Calu3 (cell line): ENCODE measurements at regions not wholly inside any gene's neighbourhood (a gene's known extent, or its start where the extent isn't known, plus 50 kb on each side); places are given as distances from the start of the nearest gene placed in this dataset.
A peak's percentile ranks its signal among the peaks of the same experiment; 100 is the strongest.
"Not testable (repeated sequence)": the region's sequence is repeated elsewhere in the genome, so short reads cannot be mapped to it uniquely, and the experiment has no call there.

Experiments used
- BruUV-seq: library from RNA; stranded (reverse); fragments of 400-500 nt; replicated peaks from 2 replicates; lab custom pipeline; 2021; lab: Mats Ljungman, UMichigan
- CTCF ChIA-PET: fragments of 300-600 bp; sonication (Branson Sonifier 250); formaldehyde crosslinking; loops from one replicate; lab custom pipeline; 2022; ENCODE audit warnings: antibody characterized with exemption; lab: Charles Lee
- DNase-seq: peaks from one replicate; pipeline ENCODE4 v3.0.0; 2022
- H3K27ac Mint-ChIP-seq: one replicate; pipeline ENCODE4 v1.8.0; 2022; ENCODE audit warnings: mixed read lengths; ENCODE audit not compliant: unreplicated experiment
- H3K27me3 Mint-ChIP-seq: one replicate; pipeline ENCODE4 v1.8.0; 2022; ENCODE audit warnings: mixed read lengths; ENCODE audit not compliant: unreplicated experiment
- H3K36me3 Mint-ChIP-seq: one replicate; pipeline ENCODE4 v1.8.0; 2022; ENCODE audit warnings: mild to moderate bottlenecking, moderate library complexity, mixed read lengths; ENCODE audit not compliant: insufficient read depth, unreplicated experiment
- H3K4me1 Mint-ChIP-seq: one replicate; pipeline ENCODE4 v1.8.0; 2022; ENCODE audit warnings: mild to moderate bottlenecking, low read depth, mixed read lengths; ENCODE audit not compliant: unreplicated experiment
- H3K4me3 Mint-ChIP-seq: one replicate; pipeline ENCODE4 v1.8.0; 2022; ENCODE audit warnings: mild to moderate bottlenecking, low read depth, moderate library complexity, mixed read lengths; ENCODE audit not compliant: unreplicated experiment
- H3K9me3 Mint-ChIP-seq: one replicate; pipeline ENCODE4 v1.8.0; 2022; ENCODE audit warnings: low read depth, mixed read lengths; ENCODE audit not compliant: unreplicated experiment
- CTCF ChIP-seq: fragments of 200-600 bp; IDR thresholded peaks from one replicate; pipeline ENCODE4 v1.8.0; 2022; ENCODE audit warnings: antibody characterized with exemption; ENCODE audit not compliant: unreplicated experiment
- intact Hi-C: fragments of 100-400 bp; cut with micrococcal nuclease; formaldehyde crosslinking; loops from one replicate; pipeline ENCODE4 v1.10.0; 2022; ENCODE audit not compliant: unreplicated experiment

GRCh38 chr16:27640277-27640600, 90.3 kb downstream of the KATNIP start:
- intact Hi-C loops, result no loop called here
- CTCF ChIA-PET, result interaction anchor here (0.7 to 2.0 kb wide), 5 partner anchors 10 to 431 kb away, joined by 3 to 10 read pairs (median 7); no protein-coding TSS in a partner anchor
- Mint-ChIP-seq H3K4me1 (no peaks in the 10 kb centered on the region), H3K27me3 (no peaks in the 10 kb centered on the region), H3K36me3 (peaks cover 3% of the 10 kb centered on the region), H3K4me3 (no peak overlapping the region), H3K27ac (no peak overlapping the region), H3K9me3 (no peaks in the 10 kb centered on the region)
- no TSS peak for BruUV-seq
- TF ChIP-seq CTCF, result no peak
- no peak for DNase-seq

GRCh38 chr16:27641260-27641659, 91.3 kb downstream of the KATNIP start:
- intact Hi-C loops, result no loop called here
- no peak overlapping the region for H3K4me3 Mint-ChIP-seq
- TF ChIP-seq CTCF, result no peak
- no peaks in the 10 kb centered on the region for H3K27me3 Mint-ChIP-seq
- no peaks in the 10 kb centered on the region for H3K9me3 Mint-ChIP-seq
- H3K27ac Mint-ChIP-seq, result no peak overlapping the region
- CTCF ChIA-PET, result interaction anchor here (0.7 kb wide), 2 partner anchors 8 to 58 kb away, joined by 3 to 4 read pairs; no protein-coding TSS in a partner anchor
- no TSS peak for BruUV-seq
- no peak for DNase-seq
- no peaks in the 10 kb centered on the region for H3K4me1 Mint-ChIP-seq
- H3K36me3 Mint-ChIP-seq, result peaks cover 3% of the 10 kb centered on the region

GRCh38 chr16:27641734-27642415, 91.9 kb downstream of the KATNIP start:
- H3K4me1 Mint-ChIP-seq, H3K9me3 Mint-ChIP-seq, DNase-seq, intact Hi-C loops, H3K27ac Mint-ChIP-seq, H3K36me3 Mint-ChIP-seq, H3K4me3 Mint-ChIP-seq, BruUV-seq, H3K27me3 Mint-ChIP-seq: not testable (repeated sequence)
- CTCF ChIA-PET, result interaction anchor here (0.7 kb wide), 4 partner anchors 8 to 138 kb away, joined by 3 to 4 read pairs (median 4); no protein-coding TSS in a partner anchor

- H3K27me3 Mint-ChIP-seq, result no peaks in the 10 kb centered on the region
- BruUV-seq, result no TSS peak
- intact Hi-C loops, result no loop called here
- peak; percentile 15 for DNase-seq
- TF ChIP-seq CTCF, result no peak
- CTCF ChIA-PET, result interaction anchor here (0.7 kb wide), 3 partner anchors 16 to 138 kb away, joined by 4 read pairs; no protein-coding TSS in a partner anchor
- H3K36me3 Mint-ChIP-seq, result peaks cover 3% of the 10 kb centered on the region
- no peak overlapping the region for H3K27ac Mint-ChIP-seq
- no peaks in the 10 kb centered on the region for H3K9me3 Mint-ChIP-seq
- no peak overlapping the region for H3K4me3 Mint-ChIP-seq
- no peaks in the 10 kb centered on the region for H3K4me1 Mint-ChIP-seq
These were observed 92.8 kb downstream of the KATNIP start for GRCh38 chr16:27642756-27643155.

- Mint-ChIP-seq H3K27ac (no peak overlapping the region), H3K36me3 (peaks cover 3% of the 10 kb centered on the region), H3K27me3 (no peaks in the 10 kb centered on the region), H3K4me3 (no peak overlapping the region), H3K9me3 (no peaks in the 10 kb centered on the region), H3K4me1 (no peaks in the 10 kb centered on the region)
- CTCF ChIA-PET, result no interaction called here
- intact Hi-C loops, result no loop called here
- TF ChIP-seq CTCF, result no peak
- no peak for DNase-seq
- no TSS peak for BruUV-seq
These were observed 94.2 kb downstream of the KATNIP start for GRCh38 chr16:27644165-27644564.
